T-helper 2 cell treated with Interferon-gamma antibody and Interleukin-4, amounts not matched to agents 100 ng/mL and 5 ng/mL, for 36 hours (primary cell): ENCODE measurements at regions not wholly inside any gene's neighbourhood (a gene's known extent, or its start where the extent isn't known, plus 50 kb on each side); places are given as distances from the start of the nearest gene placed in this dataset.
"Not testable (repeated sequence)": the region's sequence is repeated elsewhere in the genome, so short reads cannot be mapped to it uniquely, and the experiment has no call there.

ENCODE experiments used
- intact Hi-C: fragments of 100-400 bp; cut with micrococcal nuclease; formaldehyde crosslinking; loops from one replicate; pipeline ENCODE4 v1.15.1; 2023

DNA sequence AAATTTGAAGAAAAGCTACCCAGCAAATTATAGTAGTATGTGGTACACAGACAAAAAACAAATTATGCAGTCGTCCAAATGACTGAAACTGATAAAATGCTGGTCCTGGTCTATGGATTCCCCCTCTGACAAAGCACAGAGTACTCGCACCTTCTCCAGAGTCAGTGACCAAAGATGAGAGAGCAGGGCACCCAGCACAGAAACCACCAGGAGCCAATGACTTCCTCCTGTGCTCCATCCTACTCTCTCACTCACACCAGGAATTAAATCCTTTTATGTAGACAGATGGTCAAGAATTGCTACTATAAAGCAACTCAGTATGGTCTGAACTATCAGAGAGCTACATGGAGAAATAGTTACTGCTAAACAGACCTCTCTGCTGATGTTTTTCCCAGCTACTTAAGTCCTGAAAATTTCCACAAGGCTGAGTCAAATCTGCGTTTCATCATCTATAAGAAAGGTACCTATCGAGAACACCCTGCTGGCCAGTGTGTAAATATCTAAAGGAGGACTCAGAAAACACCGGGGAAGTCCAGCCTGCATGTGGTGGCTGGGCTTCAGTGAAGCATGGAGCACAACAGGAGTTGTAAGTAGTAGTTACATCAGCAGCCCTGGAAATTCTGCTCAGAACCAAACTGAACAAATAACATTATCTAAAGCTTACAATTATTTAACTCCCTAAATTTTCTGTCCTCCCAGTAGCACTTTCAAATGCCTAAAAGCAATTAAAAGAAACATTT, 84.5 kb upstream of the FBXO28 start:
- intact Hi-C loops: not testable (repeated sequence)

GRCh38 chr1:224028802-224029201, 85.1 kb upstream of the FBXO28 start:
- intact Hi-C loops: not testable (repeated sequence)

DNA sequence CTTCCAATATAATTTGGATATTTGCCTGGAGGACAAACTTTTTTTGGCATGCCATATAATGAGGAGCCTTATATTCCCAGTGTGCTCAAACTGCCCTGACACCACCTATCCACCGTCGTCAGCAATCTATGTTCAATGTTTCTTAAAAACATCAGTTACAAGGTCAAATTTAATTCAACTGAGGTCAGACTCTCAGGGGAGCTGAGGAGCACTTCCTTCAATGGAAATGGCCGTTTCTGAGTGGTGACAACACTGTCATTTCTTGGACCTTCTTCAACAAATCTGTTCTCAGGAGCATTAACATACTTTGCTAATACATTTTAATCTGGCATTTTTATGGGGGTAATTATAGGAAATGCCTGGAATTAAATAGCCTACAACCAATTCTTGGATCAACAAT, 90.8 kb upstream of the FBXO28 start:
- intact Hi-C loops: not testable (repeated sequence)

- intact Hi-C loops: not testable (repeated sequence)
These were observed 91.5 kb upstream of the FBXO28 start for GRCh38 chr1:224022249-224022970.

GRCh38 chr1:224019866-224020265, 94.0 kb upstream of the FBXO28 start:
- intact Hi-C loops: not testable (repeated sequence)

DNA sequence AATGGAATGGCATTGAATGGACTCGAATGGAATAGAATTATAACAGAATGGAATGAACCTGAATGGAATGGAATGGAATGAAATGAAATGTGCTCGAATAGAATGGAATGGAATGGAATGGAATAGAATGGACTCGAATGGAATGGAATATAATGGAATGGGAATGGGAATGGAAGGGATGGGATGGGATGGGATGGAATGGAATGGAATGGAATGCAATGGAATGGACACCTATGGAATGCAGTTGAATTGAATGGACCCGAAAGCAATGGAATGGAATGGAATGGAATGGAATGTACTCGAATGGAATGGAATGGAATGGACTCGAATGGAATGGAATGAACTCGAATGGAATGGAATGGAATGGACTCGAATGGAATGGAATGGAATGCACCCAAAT, 98.1 kb upstream of the FBXO28 start:
- intact Hi-C loops: not testable (repeated sequence)

GRCh38 chr1:224014330-224014649, 99.6 kb upstream of the FBXO28 start:
- intact Hi-C loops: no loop called here

DNA sequence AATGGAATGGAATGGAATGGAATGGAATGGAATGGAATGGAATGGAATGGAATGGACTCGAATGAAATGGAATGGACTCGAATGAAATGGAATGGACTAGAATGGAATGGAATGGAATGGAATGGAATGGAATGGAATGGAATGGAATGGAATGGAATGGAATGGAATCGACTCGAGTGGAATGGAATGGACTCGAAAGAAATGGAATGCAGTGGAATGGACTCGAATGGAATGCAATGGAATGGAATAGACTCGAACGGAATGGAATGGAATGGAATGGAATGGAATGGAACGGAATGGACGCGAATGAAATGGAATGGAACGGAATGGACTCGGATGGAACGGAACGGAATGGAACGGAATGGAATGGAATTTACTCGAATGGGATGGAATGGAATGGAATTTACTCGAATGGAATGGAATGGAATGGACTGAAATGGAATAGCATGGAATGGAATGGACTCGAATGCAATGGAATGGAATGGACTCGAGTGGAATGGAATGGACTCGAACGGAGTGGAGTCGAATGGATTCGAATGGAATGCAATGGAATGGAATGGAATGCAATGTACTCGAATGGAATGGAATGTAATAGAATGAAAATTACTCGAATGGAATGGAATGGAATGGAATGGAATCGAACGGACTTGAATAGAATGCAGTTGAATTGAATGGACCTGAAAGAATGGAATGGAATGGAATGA, 100.1 kb upstream of the FBXO28 start:
- intact Hi-C loops: not testable (repeated sequence)

DNA sequence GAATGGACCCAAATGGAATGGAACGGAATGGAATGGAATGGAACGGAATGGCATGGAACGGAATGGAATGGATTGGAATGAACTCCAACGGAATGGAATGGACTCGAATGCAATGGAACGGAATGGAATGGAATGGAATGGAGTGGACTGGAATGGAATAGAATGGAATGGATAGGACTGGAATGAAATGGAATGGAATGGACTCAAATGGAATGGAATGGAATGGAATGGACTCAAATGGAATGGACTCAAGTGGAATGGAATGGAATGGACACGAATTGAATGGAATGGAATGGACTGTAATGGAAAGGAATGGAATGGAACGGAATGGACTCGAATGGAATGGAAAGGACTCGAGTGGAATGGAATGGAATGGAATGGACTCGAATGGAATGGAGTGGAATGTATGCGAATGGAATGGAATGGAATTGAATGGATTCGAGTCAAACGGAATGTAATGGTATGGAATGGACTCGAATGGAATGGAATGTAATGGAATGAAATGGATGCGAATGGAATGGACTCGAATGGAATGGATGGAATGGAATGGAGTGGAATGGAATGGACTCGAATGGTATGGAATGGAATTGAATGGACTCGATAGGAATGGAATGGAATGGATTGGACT, 101.0 kb upstream of the FBXO28 start:
- intact Hi-C loops: not testable (repeated sequence)

GRCh38 chr1:224012162-224012561, 101.7 kb upstream of the FBXO28 start:
- intact Hi-C loops: not testable (repeated sequence)

DNA sequence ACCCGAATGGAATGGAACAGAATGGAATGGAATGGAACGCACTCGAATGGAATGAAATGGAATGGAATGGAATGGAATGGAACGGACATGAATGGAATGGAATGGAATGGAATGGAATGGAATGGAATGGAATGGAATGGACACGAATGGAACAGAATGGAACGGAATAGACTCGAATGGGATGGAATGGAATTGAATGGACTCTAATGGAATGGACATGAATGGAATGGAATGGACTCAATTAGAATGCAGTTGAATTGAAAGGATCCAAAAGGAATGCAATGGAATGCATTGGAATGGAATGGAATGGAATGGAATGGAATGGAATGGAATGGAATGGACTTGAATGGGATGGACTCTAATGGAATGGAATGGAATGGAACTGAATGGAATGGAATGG, 102.2 kb upstream of the FBXO28 start:
- intact Hi-C loops: not testable (repeated sequence)

- intact Hi-C loops: not testable (repeated sequence)
These were observed 102.8 kb upstream of the FBXO28 start for GRCh38 chr1:224011153-224011552.

DNA sequence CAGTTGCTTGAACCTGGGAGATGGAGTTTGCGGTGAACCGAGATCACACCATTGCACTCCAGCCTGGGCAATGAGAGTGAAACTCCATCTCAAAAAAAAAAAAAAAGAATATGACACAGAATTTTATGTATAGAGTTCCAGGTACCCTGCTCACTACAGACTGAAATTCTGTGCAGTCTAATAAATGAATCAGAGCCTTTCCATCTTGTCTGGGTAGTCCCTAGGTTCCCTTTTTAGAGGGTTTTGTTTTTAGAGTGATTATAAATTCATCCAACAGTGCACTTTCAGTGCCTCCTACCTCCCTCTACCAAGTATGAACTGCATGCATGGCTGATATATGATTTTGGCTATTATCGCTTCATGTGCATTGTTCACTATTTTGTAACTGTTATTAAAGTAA, 107.9 kb upstream of the FBXO28 start:
- intact Hi-C loops: not testable (repeated sequence)

DNA sequence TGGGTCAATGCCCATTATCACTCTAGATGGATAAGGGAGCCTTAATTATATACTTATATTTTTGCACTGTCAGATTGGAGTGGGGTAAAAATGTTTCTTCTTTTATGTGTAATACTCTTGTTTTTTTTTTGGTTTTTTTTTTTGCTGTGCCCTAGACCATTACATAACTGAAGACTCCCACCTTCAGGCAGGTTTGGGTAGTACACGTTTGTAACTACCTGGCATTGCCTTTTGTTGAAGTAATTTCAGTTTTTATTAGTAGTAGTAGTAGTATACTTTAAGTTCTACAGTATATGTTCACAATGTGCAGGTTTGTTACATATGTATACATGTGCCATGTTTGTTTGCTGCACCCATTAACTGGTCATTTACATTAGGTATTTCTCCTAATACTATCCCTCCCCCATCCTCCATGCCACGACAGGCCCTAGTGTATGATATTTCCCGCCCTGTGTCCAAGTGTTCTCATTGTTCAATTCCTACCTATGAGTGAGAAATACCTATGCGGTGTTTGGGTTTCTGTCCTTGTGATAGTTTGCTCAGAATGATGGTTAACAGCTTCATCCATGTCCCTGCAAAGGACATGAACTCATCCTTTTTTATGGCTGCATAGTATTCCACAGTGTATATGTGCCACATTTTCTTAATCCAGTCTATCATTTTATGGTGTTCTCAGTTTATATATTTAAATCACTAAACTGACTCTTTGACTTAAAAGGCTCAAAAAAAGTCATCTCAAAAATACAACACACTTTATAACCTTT, 109.2 kb upstream of the FBXO28 start:
- intact Hi-C loops: not testable (repeated sequence)

DNA sequence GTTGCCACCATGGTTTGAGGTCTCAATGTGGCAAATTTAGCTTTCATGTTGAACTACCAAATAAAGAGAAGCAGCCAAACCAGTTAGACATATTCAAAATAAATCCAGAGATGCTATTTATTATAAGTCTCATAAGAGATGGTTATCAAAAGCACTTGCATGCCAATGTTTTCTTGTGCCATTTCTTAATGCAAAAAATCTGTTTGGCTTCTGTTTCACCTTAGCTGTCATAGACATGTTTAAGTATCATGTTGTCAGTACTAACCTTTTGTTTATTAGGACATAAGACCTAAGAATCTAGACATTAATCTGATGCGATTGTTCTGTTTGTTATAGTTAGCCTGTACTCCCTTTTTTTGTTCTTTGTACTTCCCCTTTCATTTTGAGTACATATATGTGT, 110.0 kb upstream of the FBXO28 start:
- intact Hi-C loops: not testable (repeated sequence)

DNA sequence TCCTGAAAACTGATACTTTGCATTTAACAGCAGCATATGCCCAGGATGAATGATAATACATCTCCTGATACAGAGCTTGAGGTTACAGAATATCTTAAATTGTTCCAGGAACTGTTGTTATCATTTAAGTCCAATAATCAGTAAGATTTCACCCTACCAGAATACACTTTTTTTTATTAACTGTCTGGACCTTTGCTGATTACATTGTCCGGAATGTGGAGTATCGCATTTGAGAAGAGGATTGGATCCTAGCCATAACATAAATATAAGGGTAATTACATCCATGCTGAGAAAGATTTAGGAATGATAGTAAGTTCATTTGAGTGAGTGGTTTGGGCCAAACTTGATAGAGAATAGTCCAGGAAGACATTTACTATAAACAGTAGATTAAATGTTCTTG, 112.2 kb upstream of the FBXO28 start:
- intact Hi-C loops: not testable (repeated sequence)

DNA sequence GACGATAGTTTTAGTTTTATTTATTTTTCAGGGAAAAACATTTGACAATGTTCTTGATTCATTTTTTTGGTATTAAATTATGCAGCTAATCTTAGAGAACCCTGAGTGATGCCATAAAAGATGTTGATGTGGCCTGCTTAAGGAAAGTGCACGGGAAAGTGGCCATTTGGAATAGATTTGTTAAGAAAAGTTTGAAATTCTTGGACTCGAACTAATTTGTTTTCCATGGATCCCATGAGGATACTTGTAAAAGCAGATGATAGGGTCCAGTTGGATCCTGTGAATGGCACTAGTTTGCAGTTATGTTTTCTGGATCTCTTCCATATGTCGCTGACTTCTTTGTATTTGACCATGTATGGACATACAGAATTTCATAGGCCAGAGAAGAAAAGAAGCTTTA, 114.2 kb upstream of the FBXO28 start:
- intact Hi-C loops: loop anchor here (10.0 kb wide), 1 partner anchor 625 kb away; no protein-coding TSS in a partner anchor

DNA sequence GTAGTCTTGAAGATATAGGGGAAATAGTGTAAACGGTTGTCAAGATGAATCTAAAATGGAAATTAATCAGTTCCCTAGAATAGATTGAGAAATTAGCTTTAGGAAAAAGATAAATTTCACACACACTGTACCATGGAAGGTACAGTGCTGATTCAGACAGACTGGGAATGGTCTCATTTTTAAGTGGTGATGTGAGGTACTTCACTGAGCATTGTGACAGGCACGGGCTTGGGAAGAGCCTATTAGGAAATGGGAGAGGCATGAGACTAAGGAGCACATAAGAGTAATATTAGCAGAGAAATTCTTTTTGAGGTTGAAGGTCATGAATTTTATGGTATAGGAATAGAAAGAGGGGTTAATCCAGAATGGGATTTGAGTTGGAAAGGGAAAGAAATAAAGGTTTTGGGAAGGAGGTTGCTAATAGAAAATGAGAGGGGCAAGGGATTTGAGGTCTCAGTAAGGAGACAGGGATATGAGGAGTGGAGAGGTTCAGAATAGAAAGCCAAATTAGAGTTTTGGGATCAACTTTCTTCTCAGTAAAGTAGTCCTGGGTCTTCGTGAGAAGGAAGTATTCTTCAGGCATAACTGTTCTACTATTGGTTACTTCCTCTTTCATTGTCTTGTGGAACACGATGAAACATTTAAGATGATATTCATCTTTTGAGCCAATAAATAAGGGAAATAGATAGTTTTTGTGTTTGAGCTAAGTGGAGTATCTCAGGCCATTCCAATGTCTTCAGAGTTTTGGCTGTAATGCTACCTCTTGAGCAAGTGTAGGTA, 115.0 kb upstream of the FBXO28 start:
- intact Hi-C loops: loop anchor here (10.0 kb wide), 1 partner anchor 626 kb away; no protein-coding TSS in a partner anchor

DNA sequence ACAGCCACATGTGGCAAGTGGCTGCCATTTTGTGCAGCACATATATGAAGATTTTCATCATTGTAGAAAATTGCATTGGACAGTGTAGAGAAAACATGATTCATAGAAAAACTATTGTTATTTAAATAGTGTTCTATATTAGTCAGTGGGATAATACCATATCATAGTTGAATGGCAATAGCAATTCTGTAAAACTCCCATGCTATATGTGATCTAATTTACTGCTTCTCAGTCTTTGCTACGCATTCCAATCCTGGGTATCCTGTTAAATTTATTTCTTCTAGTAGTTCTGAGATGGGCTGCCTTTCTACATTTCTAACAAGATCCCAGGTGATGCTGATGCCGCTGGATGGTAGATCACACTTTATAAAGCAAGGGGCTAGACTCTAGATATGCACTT, 117.5 kb upstream of the FBXO28 start:
- intact Hi-C loops: loop anchor here (10.0 kb wide), 1 partner anchor 628 kb away; no protein-coding TSS in a partner anchor
